OCI-LY3 (cell line): ENCODE measurements at regions not wholly inside any gene's neighbourhood (a gene's known extent, or its start where the extent isn't known, plus 50 kb on each side); places are given as distances from the start of the nearest gene placed in this dataset.

Source experiments
- H2AFZ ChIP-seq: fragments of 200-600, 300-600 bp; shearing (Covaris generic); 2 replicates; pipeline ENCODE4 v1.6.0; 2014; ENCODE audit warnings: antibody characterized with exemption, low read depth, low read length
- H3K27ac ChIP-seq: fragments of 200-600, 300-600 bp; sonication (generic); 2 replicates; pipeline ENCODE4 v1.5.1; 2014; ENCODE audit warnings: mild to moderate bottlenecking, low read length, moderate library complexity, mixed read lengths
- H3K27me3 ChIP-seq: fragments of 200-600, 300-600 bp; sonication (generic); 2 replicates; pipeline ENCODE4 v1.6.1; 2014; ENCODE audit warnings: low read depth, low read length, mixed read lengths
- H3K36me3 ChIP-seq: fragments of 200-600, 300-600 bp; sonication (generic); replicated peaks from 2 replicates; pipeline ENCODE3; 2014; ENCODE audit warnings: low read depth, low read length, mixed read lengths
- H3K4me1 ChIP-seq: fragments of 300-600, 200-600 bp; sonication (generic); 2 replicates; pipeline ENCODE4 v1.6.1; 2014; ENCODE audit warnings: low read length, mixed read lengths
- H3K4me2 ChIP-seq: fragments of 200-600, 300-600 bp; sonication (generic); 2 replicates; pipeline ENCODE4 v1.6.1; 2014; ENCODE audit warnings: low read length, mixed read lengths
- H3K4me3 ChIP-seq: fragments of 300-600, 200-600 bp; sonication (generic); 2 replicates; pipeline ENCODE4 v1.5.1; 2014; ENCODE audit warnings: antibody characterized with exemption, mild to moderate bottlenecking, low read length, moderate library complexity
- H3K79me2 ChIP-seq: fragments of 300-600, 200-600 bp; shearing (Covaris generic); 2 replicates; pipeline ENCODE4 v1.6.1; 2014; ENCODE audit warnings: mild to moderate bottlenecking, low read length, mixed read lengths
- H3K9ac ChIP-seq: fragments of 300-600, 200-600 bp; shearing (Covaris generic); 2 replicates; pipeline ENCODE4 v1.6.0; 2014; ENCODE audit warnings: mild to moderate bottlenecking, low read length, moderate library complexity
- H3K9me3 ChIP-seq: fragments of 200-600, 300-600 bp; shearing (Covaris generic); 2 replicates; pipeline ENCODE4 v1.6.1; 2014; ENCODE audit warnings: low read length, mixed read lengths; ENCODE audit not compliant: insufficient read depth
- H4K20me1 ChIP-seq: fragments of 200-600, 300-600 bp; sonication (generic); 2 replicates; pipeline ENCODE4 v1.6.1; 2016; ENCODE audit warnings: low read length, mixed read lengths; ENCODE audit not compliant: insufficient read depth
- EZH2phosphoT487 ChIP-seq: fragments of 200-600 bp; shearing (Covaris generic); IDR thresholded peaks from 2 replicates; pipeline ENCODE4 v1.6.1; 2018; ENCODE audit warnings: antibody characterized with exemption, mixed run types, low read depth
- TF ChIP-seq, protein P1 (sequence below): fragments of 200-600, 300-600 bp; sonication (generic); IDR thresholded peaks from 2 replicates; pipeline ENCODE4 v1.5.1; 2014; ENCODE audit warnings: antibody characterized with exemption, low read length, low read depth

- H3K9ac ChIP-seq, result no peak overlapping the region
- H2AFZ ChIP-seq, result no peak overlapping the region
- no peaks in the 10 kb centered on the region for H3K27me3 ChIP-seq
- no peak overlapping the region for H3K4me3 ChIP-seq
- H3K4me2 ChIP-seq, result no peak overlapping the region
- no peaks in the 10 kb centered on the region for H4K20me1 ChIP-seq
- peaks cover 15% of the 10 kb centered on the region; the same call in 1 of the 2 replicates for H3K9me3 ChIP-seq
- H3K79me2 ChIP-seq, result no peaks in the 10 kb centered on the region
- peaks cover 8% of the 10 kb centered on the region for H3K36me3 ChIP-seq
- TF ChIP-seq, protein P1, sequence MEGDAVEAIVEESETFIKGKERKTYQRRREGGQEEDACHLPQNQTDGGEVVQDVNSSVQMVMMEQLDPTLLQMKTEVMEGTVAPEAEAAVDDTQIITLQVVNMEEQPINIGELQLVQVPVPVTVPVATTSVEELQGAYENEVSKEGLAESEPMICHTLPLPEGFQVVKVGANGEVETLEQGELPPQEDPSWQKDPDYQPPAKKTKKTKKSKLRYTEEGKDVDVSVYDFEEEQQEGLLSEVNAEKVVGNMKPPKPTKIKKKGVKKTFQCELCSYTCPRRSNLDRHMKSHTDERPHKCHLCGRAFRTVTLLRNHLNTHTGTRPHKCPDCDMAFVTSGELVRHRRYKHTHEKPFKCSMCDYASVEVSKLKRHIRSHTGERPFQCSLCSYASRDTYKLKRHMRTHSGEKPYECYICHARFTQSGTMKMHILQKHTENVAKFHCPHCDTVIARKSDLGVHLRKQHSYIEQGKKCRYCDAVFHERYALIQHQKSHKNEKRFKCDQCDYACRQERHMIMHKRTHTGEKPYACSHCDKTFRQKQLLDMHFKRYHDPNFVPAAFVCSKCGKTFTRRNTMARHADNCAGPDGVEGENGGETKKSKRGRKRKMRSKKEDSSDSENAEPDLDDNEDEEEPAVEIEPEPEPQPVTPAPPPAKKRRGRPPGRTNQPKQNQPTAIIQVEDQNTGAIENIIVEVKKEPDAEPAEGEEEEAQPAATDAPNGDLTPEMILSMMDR, result no peak
- TF ChIP-seq EZH2phosphoT487, result no peak
- H3K4me1 ChIP-seq, result no peaks in the 10 kb centered on the region
- no peak overlapping the region for H3K27ac ChIP-seq
Observed at GRCh38 chr4:141290771-141291170, 70.1 kb downstream of the ZNF330 start.

- Histone ChIP-seq H3K4me1 (no peaks in the 10 kb centered on the region), H3K36me3 (peaks cover 8% of the 10 kb centered on the region), H3K27me3 (no peaks in the 10 kb centered on the region), H3K27ac (no peak overlapping the region), H3K9ac (no peak overlapping the region), H4K20me1 (no peaks in the 10 kb centered on the region), H3K9me3 (peaks cover 15% of the 10 kb centered on the region; the same call in 1 of the 2 replicates), H3K4me3 (no peak overlapping the region), H3K79me2 (no peaks in the 10 kb centered on the region), H2AFZ (no peak overlapping the region), H3K4me2 (no peak overlapping the region)
- no peak for TF ChIP-seq EZH2phosphoT487
- TF ChIP-seq, protein P1, result no peak
Observed at GRCh38 chr4:141294306-141294705, 73.6 kb downstream of the ZNF330 start.

DNA sequence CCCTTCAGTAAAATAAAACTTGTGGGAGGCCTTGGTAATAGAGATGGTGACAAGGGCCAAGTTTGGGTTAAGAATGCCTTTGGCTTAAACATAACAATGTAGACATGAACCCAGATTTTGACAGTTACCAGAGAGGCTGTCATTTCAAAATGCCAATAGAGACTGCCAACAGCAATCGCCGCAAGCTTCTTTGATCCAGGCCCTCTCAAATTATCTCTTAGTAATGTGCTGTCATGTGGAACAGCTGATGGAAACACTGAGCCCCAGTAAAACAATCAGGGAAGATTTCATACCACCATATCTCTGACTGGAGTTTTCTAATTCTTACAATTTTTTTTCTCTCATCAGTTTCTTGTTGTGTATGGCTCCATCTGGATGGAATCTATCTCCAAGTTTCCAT is 80.5 kb downstream of the ZNF330 start:
- TF ChIP-seq, protein P1, result no peak
- no peak for TF ChIP-seq EZH2phosphoT487
- no peaks in the 10 kb centered on the region for H4K20me1 ChIP-seq
- no peak overlapping the region for H2AFZ ChIP-seq

GRCh38 chr4:141302924-141303323 is 82.2 kb downstream of the ZNF330 start:
- no peak overlapping the region for H3K4me3 ChIP-seq
- H2AFZ ChIP-seq, result no peak overlapping the region
- no peaks in the 10 kb centered on the region for H3K27me3 ChIP-seq
- H3K79me2 ChIP-seq, result no peaks in the 10 kb centered on the region
- TF ChIP-seq, protein P1, result no peak
- TF ChIP-seq EZH2phosphoT487, result no peak
- H3K27ac ChIP-seq, result no peak overlapping the region
- H3K36me3 ChIP-seq, result no peaks in the 10 kb centered on the region
- H4K20me1 ChIP-seq, result no peaks in the 10 kb centered on the region
- no peak overlapping the region for H3K9ac ChIP-seq
- no peaks in the 10 kb centered on the region for H3K9me3 ChIP-seq
- no peak overlapping the region for H3K4me2 ChIP-seq
- H3K4me1 ChIP-seq, result peaks cover 15% of the 10 kb centered on the region

More for the DNA sequence above, 80.5 kb downstream of the ZNF330 start:
- Histone ChIP-seq H3K9me3 (no peaks in the 10 kb centered on the region), H3K4me3 (no peak overlapping the region), H3K79me2 (no peaks in the 10 kb centered on the region), H3K27ac (no peak overlapping the region), H3K9ac (no peak overlapping the region), H3K27me3 (no peaks in the 10 kb centered on the region), H3K4me1 (peaks cover 9% of the 10 kb centered on the region), H3K4me2 (no peak overlapping the region), H3K36me3 (no peaks in the 10 kb centered on the region)
